Mesothelial cell of epicardium (in vitro differentiated cells): ENCODE measurements at regions not wholly inside any gene's neighbourhood (a gene's known extent, or its start where the extent isn't known, plus 50 kb on each side); places are given as distances from the start of the nearest gene placed in this dataset.

Source experiments
- DNase-seq, 2 experiments: peaks; one replicate each; pipeline ENCODE4 v3.0.0; 2021; ENCODE audit warnings: low spot score in 2 of 2; ENCODE audit not compliant: unreplicated experiment in 2 of 2
- H3K27ac Mint-ChIP-seq: 2 replicates; pipeline ENCODE4 v1.8.0; 2021; ENCODE audit warnings: mixed read lengths
- H3K27me3 Mint-ChIP-seq: 2 replicates; pipeline ENCODE4 v1.8.0; 2021; ENCODE audit warnings: low read depth, mixed read lengths
- H3K36me3 Mint-ChIP-seq: 2 replicates; pipeline ENCODE4 v1.8.0; 2021; ENCODE audit warnings: mixed read lengths
- H3K4me1 Mint-ChIP-seq: 2 replicates; pipeline ENCODE4 v1.8.0; 2021; ENCODE audit warnings: mixed read lengths
- H3K4me3 Mint-ChIP-seq: 2 replicates; pipeline ENCODE4 v1.8.0; 2021; ENCODE audit warnings: mild to moderate bottlenecking, moderate library complexity, mixed read lengths
- H3K9me3 Mint-ChIP-seq: 2 replicates; pipeline ENCODE4 v1.8.0; 2021; ENCODE audit warnings: mixed read lengths
- TF ChIP-seq, protein P1 (sequence below): fragments of 200-600 bp; sonication (generic); IDR thresholded peaks from one replicate; pipeline ENCODE4 v1.5.0; 2021; ENCODE audit warnings: antibody characterized with exemption; ENCODE audit not compliant: unreplicated experiment

DNA sequence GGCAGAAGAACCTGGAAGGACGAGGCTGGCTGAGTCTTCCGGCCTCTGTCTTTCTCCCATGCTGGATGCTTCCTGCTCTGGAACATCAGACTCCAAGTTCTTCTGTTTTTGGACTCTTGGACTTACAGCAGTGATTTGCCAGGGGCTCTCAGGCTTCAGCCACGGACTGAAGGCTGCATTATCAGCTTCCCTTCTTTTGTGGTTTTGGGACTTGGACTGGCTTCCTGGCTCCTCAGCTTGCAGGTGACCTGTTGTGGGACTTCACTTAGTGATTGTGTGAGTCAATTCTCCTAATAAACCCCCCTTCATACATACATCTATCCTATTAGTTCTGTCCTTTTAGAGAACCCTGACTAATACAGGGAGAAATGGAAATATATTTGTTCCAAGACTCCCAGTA, 265.8 kb downstream of the PCDH18 start:
- H3K9me3 Mint-ChIP-seq: peaks cover 10% of the 10 kb centered on the region
- DNase-seq: no peak

DNA sequence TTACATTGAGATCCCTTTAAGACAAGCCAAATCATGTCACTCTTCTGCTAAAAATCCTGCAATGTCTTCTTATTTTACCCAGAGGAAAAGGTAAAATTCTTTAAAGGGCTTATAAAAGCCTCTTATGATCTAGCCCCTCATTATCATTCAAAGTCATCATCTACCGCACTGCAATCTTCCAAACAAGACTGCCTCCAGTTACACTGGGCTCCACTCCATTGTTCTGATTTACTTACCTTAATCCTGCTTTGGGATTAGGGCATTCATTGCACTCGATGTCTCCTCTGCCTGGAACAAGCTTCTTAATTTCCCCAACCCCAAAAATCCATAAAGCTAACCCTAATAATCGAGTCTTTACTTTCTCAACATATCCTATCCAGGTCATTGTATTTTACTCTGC, 269.1 kb downstream of the PCDH18 start:
- H3K27ac Mint-ChIP-seq: no peak overlapping the region
- no peaks in the 10 kb centered on the region for H3K27me3 Mint-ChIP-seq
- DNase-seq: no peak
- TF ChIP-seq, protein P1, sequence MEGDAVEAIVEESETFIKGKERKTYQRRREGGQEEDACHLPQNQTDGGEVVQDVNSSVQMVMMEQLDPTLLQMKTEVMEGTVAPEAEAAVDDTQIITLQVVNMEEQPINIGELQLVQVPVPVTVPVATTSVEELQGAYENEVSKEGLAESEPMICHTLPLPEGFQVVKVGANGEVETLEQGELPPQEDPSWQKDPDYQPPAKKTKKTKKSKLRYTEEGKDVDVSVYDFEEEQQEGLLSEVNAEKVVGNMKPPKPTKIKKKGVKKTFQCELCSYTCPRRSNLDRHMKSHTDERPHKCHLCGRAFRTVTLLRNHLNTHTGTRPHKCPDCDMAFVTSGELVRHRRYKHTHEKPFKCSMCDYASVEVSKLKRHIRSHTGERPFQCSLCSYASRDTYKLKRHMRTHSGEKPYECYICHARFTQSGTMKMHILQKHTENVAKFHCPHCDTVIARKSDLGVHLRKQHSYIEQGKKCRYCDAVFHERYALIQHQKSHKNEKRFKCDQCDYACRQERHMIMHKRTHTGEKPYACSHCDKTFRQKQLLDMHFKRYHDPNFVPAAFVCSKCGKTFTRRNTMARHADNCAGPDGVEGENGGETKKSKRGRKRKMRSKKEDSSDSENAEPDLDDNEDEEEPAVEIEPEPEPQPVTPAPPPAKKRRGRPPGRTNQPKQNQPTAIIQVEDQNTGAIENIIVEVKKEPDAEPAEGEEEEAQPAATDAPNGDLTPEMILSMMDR: no peak
- no peak overlapping the region for H3K4me3 Mint-ChIP-seq
- H3K9me3 Mint-ChIP-seq: no peaks in the 10 kb centered on the region
- no peaks in the 10 kb centered on the region for H3K36me3 Mint-ChIP-seq
- no peaks in the 10 kb centered on the region for H3K4me1 Mint-ChIP-seq

More for the DNA sequence above, 265.8 kb downstream of the PCDH18 start:
- Mint-ChIP-seq H3K27me3 (no peaks in the 10 kb centered on the region), H3K4me1 (no peaks in the 10 kb centered on the region), H3K27ac (no peak overlapping the region), H3K4me3 (no peak overlapping the region), H3K36me3 (no peaks in the 10 kb centered on the region)
- TF ChIP-seq, protein P1: no peak

DNA sequence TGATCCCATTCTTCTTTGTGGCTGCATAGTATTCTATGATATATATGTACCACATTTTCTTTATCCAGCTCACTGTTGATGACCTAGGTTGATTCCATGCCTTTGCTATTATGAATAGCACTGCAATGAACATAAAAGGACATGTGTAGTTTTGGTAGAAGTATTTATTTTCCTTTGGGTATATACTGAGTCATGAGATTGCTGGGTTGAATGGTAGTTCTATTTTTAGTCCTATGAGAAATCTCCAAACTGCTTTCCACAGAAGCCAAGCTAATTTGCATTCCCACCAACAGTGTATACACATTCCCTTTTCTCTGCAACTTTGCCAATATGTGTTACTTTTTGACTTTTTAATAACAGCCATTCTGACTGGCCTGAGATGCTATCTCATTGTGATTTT, 278.3 kb downstream of the PCDH18 start:
- TF ChIP-seq, protein P1: no peak
- H3K9me3 Mint-ChIP-seq: peaks cover 15% of the 10 kb centered on the region
- H3K4me3 Mint-ChIP-seq: no peak overlapping the region
- peaks cover 5% of the 10 kb centered on the region for H3K4me1 Mint-ChIP-seq
- DNase-seq: no peak
- no peaks in the 10 kb centered on the region for H3K27me3 Mint-ChIP-seq
- no peak overlapping the region for H3K27ac Mint-ChIP-seq
- no peaks in the 10 kb centered on the region for H3K36me3 Mint-ChIP-seq

DNA sequence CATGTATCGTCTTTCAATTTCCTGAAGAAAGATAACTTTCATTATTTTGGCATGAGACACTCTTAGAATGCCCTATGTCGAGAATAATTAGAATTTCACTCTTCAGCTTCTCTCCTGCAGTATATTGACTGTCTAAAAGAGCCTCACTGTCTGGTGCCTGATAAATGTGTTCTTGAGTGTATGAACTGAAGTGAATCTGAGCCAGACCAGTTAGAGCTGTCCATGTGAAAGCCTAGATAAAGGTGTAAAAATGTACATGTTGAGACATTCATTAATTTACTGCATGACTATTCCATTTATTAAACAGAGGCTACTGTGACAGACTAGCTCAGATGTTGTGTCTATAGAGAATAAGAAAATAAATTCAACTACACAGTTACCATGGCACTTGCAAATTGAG, 283.2 kb downstream of the PCDH18 start:
- H3K4me1 Mint-ChIP-seq: peaks cover 5% of the 10 kb centered on the region
- H3K36me3 Mint-ChIP-seq: no peaks in the 10 kb centered on the region
- no peak overlapping the region for H3K27ac Mint-ChIP-seq
- TF ChIP-seq, protein P1: no peak
- H3K9me3 Mint-ChIP-seq: peaks cover 2% of the 10 kb centered on the region
- H3K4me3 Mint-ChIP-seq: no peak overlapping the region
- H3K27me3 Mint-ChIP-seq: no peaks in the 10 kb centered on the region
- DNase-seq: no peak

DNA sequence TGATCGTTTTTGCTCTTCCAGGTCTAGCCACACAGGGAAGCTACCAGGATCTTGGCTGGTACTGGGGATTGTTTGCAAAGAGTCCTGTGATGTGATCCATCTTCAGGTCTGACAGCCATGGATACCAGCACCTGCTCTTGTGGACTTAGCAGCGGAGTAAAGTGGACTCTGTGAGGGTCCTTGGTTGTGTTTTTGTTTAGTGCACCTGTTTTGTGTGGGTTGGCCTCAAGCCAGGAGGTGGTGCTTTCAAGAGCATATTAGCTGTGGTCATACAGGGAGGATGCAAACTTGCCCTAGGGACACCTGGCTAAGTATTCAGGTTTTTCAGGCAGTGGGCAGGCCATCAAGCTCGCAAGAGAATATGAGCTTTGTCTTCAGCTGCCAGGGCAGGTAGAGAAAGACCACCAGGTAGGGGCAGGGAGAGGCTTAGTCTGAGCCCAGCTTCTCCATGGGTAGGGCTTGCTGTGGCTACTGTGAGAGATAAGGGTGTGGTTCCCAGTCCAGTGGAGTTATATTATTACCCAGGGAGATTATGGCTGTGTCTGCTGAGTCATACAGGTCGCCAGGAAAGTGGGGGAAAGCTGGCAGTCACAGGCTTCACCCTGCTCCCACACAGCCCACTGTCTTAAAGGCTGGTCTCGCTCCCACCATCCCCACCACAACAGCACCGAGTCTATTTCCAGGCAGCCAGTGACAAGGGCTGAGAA, 293.7 kb downstream of the PCDH18 start:
- no peak overlapping the region for H3K27ac Mint-ChIP-seq
- H3K36me3 Mint-ChIP-seq: no peaks in the 10 kb centered on the region
- H3K9me3 Mint-ChIP-seq: peaks cover 23% of the 10 kb centered on the region
- peaks cover 5% of the 10 kb centered on the region for H3K4me1 Mint-ChIP-seq
- DNase-seq: no peak
- TF ChIP-seq, protein P1: no peak
- no peaks in the 10 kb centered on the region for H3K27me3 Mint-ChIP-seq
- no peak overlapping the region for H3K4me3 Mint-ChIP-seq
